ENCODE measurements at regions not wholly inside any gene's neighbourhood (a gene's known extent, or its start where the extent isn't known, plus 50 kb on each side); places are given as distances from the start of the nearest gene placed in this dataset.

DNA sequence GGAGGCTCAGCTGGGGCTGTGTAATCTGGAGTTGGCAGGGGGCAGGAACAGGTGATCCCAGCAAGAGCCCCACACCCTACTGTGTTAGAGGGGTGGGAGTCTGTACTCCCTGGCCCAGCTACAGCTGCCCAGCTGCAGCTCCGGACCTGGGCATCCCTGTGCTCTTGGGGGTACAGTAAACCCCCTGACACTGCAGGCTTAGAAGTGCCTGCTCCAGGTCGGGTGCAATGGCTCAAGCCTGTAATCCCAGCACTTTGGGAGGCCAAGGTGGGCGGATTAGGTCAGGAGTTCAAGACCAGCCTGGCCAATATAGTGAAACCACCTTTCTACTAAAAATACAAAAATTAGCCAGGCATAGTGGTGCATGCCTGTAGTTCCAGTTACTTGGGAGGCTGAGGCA, 1228.6 kb upstream of the EYS start:
- CTCF ChIA-PET (ENCODE audit: partially characterized antibody) = no interaction called here
- H3K79me2 ChIP-seq (ENCODE audit: control insufficient read depth in 1 of 2, insufficient read depth in 2 of 2, low read length in 2 of 2) = no peaks in the 10 kb centered on the region
- DNase-seq (ENCODE audit: low read depth in 1 of 2, low spot score in 2 of 2) (no peak), FAIRE-seq (no peak)
- no peak overlapping the region for H2AFZ ChIP-seq (ENCODE audit: low read length)
- no peak overlapping the region for H3K18ac ChIP-seq (ENCODE audit: extremely low read depth, low read length)
- TF ChIP-seq SUZ12 (IDR thresholded peaks at IDR 0.05; ENCODE audit: low read length) = no peak
- TF ChIP-seq NANOG (IDR thresholded peaks at IDR 0.05; ENCODE audit: insufficient read depth, low read depth, low read length, poor library complexity, severe bottlenecking) = no peak
- TF ChIP-seq JUND (IDR thresholded peaks at IDR 0.05; ENCODE audit: low read length) = no peak
- TF ChIP-seq EP300 (IDR thresholded peaks at IDR 0.05; ENCODE audit: borderline replicate concordance in 1 of 2, low read depth in 2 of 2, low read length in 2 of 2) = no peak
- no peak for TF ChIP-seq KDM1A (IDR thresholded peaks at IDR 0.05; ENCODE audit: borderline replicate concordance, low read length)
- TF ChIP-seq RBBP5 (IDR thresholded peaks at IDR 0.05; ENCODE audit: borderline replicate concordance, low read depth, low read length) = no peak
- TF ChIP-seq RNF2 (IDR thresholded peaks at IDR 0.05; ENCODE audit: borderline replicate concordance, low read depth, low read length, missing control alignments, poor library complexity, severe bottlenecking) = no peak
- TF ChIP-seq GTF2F1 (IDR thresholded peaks at IDR 0.05; ENCODE audit: borderline replicate concordance, low read depth, low read length) = no peak
- no peak for TF ChIP-seq CREB1 (IDR thresholded peaks at IDR 0.05)
- no peak for TF ChIP-seq HDAC6 (IDR thresholded peaks at IDR 0.05; ENCODE audit: low read depth, low read length)
- TF ChIP-seq TEAD4 (IDR thresholded peaks at IDR 0.05; ENCODE audit: low read depth, low read length) = no peak
- H2BK20ac ChIP-seq (ENCODE audit: low read length) = no peak overlapping the region
- no peak overlapping the region for H3K4me2 ChIP-seq (ENCODE audit: insufficient read depth in 1 of 2, low read depth in 2 of 2, low read length in 2 of 2)
- no peaks in the 10 kb centered on the region for H3K36me3 ChIP-seq (ENCODE audit: control insufficient read depth in 2 of 4, insufficient read depth in 4 of 4, low read length in 3 of 4)
- no peak overlapping the region for H4K91ac ChIP-seq (replicated peaks; ENCODE audit: insufficient read length, low read length)
- no peak overlapping the region for H2AK5ac ChIP-seq (ENCODE audit: low read depth, low read length)
- H2BK5ac ChIP-seq (ENCODE audit: low read depth, low read length) = no peak overlapping the region
- no peak overlapping the region for H4K5ac ChIP-seq (ENCODE audit: insufficient read length, low read depth, low read length)
- H3K9ac ChIP-seq (replicated peaks in 1 of 4; ENCODE audit: extremely low read depth in 1 of 4, low read depth in 3 of 4, low read length in 3 of 4) = no peak overlapping the region
- H2BK120ac ChIP-seq (replicated peaks; ENCODE audit: low read depth, low read length) = no peak overlapping the region
- no peak overlapping the region for H3K27ac ChIP-seq (ENCODE audit: low read depth, low read length)
- H3K79me1 ChIP-seq (ENCODE audit: low read depth, low read length) = no peaks in the 10 kb centered on the region
- H2BK15ac ChIP-seq (ENCODE audit: low read length) = no peak overlapping the region
- 88% methylated on average over 3 of the region's 3 CpGs; no CpG with 5 or more reads in 1 of the 2 experiments for WGBS, 2 experiments (ENCODE audit: extremely low coverage in 1 of 2, insufficient coverage in 1 of 2, insufficient read length in 1 of 2, insufficient replicate concordance in 2 of 2, low coverage in 1 of 2, low lambda C conversion rate in 2 of 2, missing lambda C conversion rate in 1 of 2)
- no peak overlapping the region for H3K4me3 ChIP-seq (ENCODE audit: extremely low read depth in 1 of 4, insufficient read depth in 2 of 4, low read depth in 3 of 4, low read length in 4 of 4)
- no peak overlapping the region for H3K14ac ChIP-seq (ENCODE audit: insufficient read length)
- H4K8ac ChIP-seq (ENCODE audit: extremely low read depth, insufficient read depth, low read length) = no peak overlapping the region; the same call in 1 of the 2 replicates
- H2BK12ac ChIP-seq (ENCODE audit: low read depth, low read length) = no peak overlapping the region
- H3K56ac ChIP-seq (replicated peaks; ENCODE audit: insufficient read length, low read depth, low read length) = no peak overlapping the region
- no peaks in the 10 kb centered on the region for H4K20me1 ChIP-seq (replicated peaks in 1 of 2; ENCODE audit: control insufficient read depth in 1 of 2, insufficient read depth in 2 of 2, low read length in 2 of 2)
- no peak overlapping the region for H3K23ac ChIP-seq (ENCODE audit: insufficient read length)
- H3K4ac ChIP-seq (replicated peaks; ENCODE audit: insufficient read length, low read depth, low read length) = no peak overlapping the region
- no peaks in the 10 kb centered on the region for H3K27me3 ChIP-seq (replicated peaks in 1 of 4; ENCODE audit: control insufficient read depth in 3 of 4, extremely low read depth in 1 of 4, insufficient read depth in 3 of 4, low read length in 3 of 4)
- no peaks in the 10 kb centered on the region for H3K9me3 ChIP-seq (ENCODE audit: insufficient read depth in 2 of 2, low read depth in 1 of 2, low read length in 1 of 2)
- POLR2A ChIA-PET (ENCODE audit: partially characterized antibody) = no interaction called here
- no peaks in the 10 kb centered on the region for H3K23me2 ChIP-seq (ENCODE audit: low read depth, low read length)
- no peaks in the 10 kb centered on the region for H3K4me1 ChIP-seq (replicated peaks in 1 of 4; ENCODE audit: control insufficient read depth in 3 of 4, insufficient read depth in 4 of 4, low read length in 3 of 4)

All from H1 (cell line).